ENCODE measurements at regions not wholly inside any gene's neighbourhood (a gene's known extent, or its start where the extent isn't known, plus 50 kb on each side); places are given as distances from the start of the nearest gene placed in this dataset.

DNA sequence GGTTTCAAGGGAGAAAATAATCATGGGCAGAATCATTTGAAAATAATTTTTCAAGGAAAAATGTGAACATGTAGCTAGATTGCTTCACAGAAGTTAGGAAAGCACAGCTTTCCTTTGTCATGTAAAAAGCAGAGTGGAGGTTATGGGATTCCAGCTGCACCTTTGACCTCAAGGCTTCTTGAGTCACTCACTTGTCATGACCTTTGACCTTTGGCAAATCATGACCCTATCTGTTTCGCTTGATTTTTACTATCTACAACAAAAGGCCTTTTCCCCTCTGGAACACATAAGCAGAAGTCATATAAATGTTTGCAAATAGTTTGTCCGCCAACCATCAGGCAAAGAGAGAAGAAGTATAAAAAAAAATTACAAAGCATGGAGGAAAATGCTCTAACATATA lies 210.7 kb upstream of the MIR17HG start:
- no peak for DNase-seq

DNA sequence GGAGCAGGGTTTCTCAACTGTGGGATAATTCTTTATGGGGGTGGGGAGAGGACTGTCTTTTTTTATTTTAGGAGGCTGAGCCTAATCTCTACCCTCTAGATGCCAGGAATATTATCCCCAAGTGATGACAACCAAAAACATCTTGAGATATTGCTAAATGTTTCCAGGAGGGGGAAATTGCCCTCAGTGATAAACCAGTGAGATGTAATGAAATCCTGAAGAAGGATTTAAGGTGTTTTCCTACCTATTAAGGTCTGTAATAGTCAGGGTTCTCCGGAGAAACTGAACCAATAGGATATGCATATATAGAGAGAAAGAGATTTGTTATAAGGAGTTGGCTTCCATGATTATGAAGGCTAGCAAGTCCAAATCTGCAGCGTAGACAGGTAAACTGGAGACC lies 208.3 kb upstream of the MIR17HG start:
- DNase-seq = no peak

DNA sequence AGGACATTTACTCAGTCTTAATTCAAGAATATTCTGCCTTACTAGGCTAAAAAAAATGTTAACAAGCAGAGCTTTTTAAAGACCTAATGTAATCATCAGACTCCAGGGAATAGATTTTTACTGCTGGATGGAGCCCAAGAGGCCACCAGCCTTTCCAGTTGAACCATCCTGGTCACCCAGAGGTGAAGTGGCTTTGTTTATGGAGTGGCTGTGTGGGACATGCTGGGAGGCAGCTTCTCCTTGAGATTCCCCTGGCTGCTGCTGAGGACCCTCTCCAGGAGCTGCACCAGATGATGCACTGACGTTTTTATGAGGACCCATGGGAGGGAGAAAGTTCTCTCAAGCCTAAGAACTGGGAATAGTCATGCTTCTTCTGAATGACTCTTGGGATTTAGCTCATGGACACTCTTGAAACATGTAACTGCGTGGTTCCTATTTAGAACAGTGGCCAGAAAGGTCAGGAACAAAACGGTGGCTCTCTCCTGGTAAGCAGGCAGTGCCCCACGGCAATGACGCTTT lies 205.9 kb upstream of the MIR17HG start:
- no peak for DNase-seq

DNA sequence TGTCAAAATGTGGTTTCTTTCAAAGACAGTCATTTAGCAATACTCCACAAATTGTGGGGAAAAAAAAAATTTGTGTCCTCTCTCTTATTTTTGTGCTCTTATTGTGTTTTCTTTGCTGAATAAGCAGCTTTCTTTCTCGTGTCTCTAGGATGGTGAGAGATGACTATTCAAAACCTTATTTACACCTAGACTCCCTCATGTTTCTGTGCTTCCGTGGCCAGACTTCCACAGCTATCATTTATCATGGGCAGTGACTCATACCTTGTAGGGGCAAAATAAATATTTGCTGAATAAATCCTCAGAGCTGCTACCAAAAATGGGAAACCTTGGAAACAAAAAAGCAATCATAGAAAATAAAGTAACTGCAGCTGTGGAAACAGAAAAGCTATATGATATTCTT lies 204.9 kb upstream of the MIR17HG start:
- no peak for DNase-seq

DNA sequence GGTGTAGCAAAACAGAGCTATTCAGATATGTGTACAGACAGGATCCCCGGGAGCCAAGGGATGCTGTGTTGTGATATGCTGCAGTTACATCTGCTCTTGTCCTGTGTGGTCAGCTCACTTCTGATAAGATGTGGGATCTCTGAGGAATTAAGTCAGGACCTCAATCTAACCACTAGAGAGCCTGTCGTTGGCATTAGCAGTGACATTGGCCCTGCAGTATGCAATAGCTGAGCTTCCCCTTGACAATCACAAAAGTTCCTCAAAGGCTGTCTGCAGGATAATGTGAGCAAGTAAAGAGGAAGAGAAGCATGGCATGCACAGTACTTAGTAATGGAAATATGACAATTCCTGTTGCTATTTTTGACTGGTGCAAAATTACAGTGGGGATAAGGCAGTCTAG lies 203.4 kb upstream of the MIR17HG start:
- DNase-seq = peak; percentile 92

GRCh38 chr13:91144486-91144885 lies 203.0 kb upstream of the MIR17HG start:
- DNase-seq = no peak

DNA sequence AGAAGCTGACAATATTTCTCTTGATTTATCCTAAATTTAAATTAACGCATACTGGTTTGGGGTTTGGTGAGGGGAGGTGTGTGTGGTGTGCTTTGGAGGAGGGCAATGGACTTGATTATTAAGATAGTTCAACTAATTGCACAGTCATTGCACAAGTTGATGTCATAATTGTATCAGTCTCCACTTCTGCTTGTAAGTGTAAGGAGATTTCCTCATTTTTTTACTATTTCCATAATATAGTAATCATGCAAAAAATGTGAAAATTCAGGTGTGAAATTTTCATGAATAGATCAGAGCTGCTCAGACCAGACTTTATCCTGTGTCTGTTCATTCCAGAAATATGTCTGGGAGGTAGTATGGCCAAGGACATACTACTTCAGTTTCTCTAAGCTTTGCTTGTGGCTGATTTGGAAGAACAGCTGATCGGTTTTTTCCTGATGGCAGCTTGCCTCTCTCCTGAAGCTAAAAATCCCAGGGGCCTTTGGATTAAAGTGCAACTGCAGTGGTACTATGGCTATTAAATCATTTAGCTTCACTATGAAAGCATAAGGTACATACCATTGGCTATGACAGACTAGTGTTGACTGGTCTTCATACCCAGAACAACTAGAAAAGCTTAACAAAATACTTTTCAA lies 201.8 kb upstream of the MIR17HG start:
- DNase-seq = peak; percentile 50

DNA sequence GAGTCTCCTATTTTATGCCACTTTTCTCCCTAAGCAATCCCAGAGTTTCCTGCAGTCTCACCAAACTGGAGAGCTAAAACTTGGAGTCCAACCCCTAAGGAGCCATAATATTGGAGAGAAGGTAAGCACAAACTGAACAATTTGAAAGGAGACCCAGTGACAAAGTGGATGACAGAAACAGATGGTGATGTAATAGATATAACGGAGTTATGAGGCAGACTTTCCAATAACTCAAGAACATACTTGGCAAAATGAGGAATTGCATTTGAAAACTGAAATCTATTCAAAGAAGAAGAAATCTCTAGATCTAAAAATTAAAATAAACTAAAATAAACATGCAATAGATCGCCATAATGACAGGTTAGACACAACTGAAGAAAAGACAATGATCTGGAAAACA lies 200.9 kb upstream of the MIR17HG start:
- DNase-seq = no peak

DNA sequence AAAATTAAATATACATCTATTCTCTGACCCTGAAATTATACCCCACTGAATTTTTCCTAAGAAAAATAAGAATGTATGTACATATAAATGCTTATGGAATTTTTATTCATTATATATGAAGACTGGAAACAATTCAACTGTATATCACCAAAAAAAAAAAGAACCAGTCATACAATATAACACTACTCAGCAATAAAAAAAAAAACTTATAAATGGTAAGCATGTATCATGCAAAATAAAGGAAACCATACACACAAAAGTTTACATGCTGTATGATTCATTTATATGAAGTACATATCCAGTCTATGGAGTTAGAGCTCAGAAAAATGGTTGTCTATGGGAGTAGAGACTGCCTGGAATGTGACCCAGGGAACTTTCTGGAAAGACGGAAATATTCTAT lies 199.4 kb upstream of the MIR17HG start:
- no peak for DNase-seq

- no peak for DNase-seq
Measured at GRCh38 chr13:91151921-91152320, 195.6 kb upstream of the MIR17HG start.

- DNase-seq = no peak
Measured at GRCh38 chr13:91153372-91153771, 194.1 kb upstream of the MIR17HG start.

GRCh38 chr13:91154558-91155353 lies 192.7 kb upstream of the MIR17HG start:
- peak; percentile 97 for DNase-seq

- DNase-seq = no peak
Measured at GRCh38 chr13:91155512-91156114, 191.9 kb upstream of the MIR17HG start.

- DNase-seq = no peak
Measured at GRCh38 chr13:91157273-91158016, 190.0 kb upstream of the MIR17HG start.

DNA sequence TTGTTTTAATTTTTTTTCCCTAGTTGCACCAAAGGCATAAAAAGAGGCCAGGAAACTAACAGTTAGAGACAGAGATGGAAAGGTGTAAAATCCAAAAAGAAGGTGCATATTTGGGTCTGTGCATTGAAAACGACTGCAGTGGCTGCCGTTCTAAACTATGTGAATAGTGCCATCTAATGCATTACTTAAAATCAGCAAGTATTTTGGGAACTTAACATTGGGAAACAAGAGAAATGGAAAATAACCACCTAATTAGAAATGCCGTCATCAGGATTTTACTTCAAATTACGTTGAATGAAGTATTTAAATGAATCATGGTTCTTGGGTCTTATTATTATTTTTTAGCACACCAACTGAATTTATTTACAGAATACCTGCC lies 189.5 kb upstream of the MIR17HG start:
- DNase-seq = peak; percentile 8

GRCh38 chr13:91162180-91162579 lies 185.3 kb upstream of the MIR17HG start:
- no peak for DNase-seq

DNA sequence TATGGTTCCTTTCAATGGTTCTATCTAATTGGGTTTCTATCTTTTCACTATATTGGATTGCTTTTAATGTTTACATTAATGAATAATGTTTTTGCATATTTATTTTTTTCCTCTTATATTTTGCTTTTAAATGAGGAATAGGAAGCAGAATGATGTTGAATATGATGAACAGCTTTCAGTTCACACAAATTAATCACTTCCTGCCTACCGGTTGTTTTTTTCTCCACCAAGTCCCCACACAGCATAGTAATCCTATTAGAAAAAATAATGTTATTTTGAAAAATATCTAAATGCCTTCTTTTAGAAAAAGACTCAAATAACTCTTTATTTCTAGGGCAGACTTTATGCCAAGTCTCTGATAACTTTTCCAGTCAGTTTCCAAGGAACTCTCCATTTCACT lies 184.9 kb upstream of the MIR17HG start:
- no peak for DNase-seq

DNA sequence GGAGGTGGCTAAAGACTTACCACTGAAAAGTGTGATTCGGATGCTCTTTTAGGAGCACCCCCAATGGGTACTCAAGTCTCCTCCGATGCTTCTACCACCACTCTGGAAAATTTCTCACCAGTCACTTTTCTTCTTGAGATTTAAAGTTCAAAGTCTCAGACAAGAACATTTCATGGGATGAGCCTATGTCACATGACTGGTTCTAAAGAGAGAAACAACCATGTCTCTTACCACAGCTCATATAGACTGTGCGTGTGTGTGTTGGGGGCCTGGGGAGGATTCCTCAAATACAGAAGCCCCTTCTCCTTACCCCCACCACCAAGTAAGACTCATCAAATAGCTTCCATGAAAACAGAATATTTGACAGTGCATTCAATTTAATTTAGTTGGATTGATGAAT lies 181.7 kb upstream of the MIR17HG start:
- no peak for DNase-seq

DNA sequence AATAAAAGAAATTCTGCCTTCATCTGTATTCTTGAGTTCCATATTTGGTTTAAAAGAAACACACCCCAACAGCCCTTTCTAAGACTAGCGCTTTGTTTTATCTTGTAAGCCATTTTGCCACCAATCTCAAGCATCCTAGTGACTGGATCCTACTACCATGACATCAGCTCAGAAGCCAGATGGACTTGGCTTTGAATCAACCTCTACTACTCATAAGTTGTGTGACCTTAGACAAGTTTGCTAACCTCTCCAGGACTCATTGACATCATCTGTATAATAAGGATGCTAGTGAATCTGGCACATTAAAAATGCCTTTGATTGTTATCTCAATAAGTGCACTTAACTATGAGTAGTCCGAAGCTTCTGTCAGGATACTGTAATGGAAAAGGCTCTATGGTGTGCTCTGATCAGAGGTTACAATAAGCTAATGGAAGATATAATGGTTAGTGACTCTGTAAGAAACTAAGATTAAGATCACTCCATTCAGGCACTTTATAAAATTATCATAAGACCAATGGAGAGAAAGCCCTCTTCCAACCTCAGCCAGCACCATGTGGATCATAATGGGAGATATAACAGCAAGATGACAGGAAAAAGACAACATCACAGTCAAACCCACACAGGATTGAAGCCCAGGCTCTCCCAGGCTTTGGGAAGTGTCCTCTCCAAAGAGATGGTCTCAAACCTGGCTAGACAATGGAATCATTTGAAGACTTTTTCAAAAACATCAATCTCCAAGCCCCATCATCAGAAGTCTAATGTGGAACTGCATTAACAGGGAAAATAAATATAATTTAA lies 180.6 kb upstream of the MIR17HG start:
- DNase-seq = no peak

DNA sequence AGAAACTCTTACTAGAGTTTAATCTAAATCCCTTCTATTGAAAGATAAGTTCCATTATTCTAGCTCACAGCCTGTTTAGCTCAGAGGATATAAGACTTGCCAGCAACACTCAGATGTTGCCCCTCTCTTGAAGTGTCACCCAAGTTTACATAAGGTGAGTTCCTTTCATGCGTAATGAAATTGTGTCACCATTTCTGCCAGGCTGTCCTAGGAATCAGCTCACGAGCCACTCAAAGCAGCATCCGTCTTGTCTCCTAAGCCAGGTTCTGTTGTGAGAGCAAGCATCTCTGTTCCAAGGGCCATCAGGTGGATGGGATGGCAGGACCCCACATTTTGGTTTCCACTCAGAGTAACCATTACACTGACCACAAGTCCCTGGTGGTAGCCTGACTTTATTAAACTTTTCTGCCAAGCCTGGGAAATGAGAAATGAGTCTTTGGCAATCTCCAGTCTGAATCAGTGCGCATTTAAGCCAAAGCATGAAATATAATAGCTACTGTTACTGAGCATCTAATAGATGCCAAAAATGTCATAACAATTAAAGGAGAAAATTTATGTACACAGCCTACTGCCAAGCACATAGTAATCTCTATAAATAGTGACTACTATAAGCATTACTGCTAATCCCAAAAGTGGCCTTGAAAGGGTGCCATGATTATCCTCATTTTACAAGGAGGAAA lies 179.6 kb upstream of the MIR17HG start:
- DNase-seq = peak; percentile 35

GRCh38 chr13:91168386-91168711 lies 179.1 kb upstream of the MIR17HG start:
- DNase-seq = peak; percentile 81

All from MV-4-11 (cell line).